ENCODE measurements at regions not wholly inside any gene's neighbourhood (a gene's known extent, or its start where the extent isn't known, plus 50 kb on each side); places are given as distances from the start of the nearest gene placed in this dataset.

DNA sequence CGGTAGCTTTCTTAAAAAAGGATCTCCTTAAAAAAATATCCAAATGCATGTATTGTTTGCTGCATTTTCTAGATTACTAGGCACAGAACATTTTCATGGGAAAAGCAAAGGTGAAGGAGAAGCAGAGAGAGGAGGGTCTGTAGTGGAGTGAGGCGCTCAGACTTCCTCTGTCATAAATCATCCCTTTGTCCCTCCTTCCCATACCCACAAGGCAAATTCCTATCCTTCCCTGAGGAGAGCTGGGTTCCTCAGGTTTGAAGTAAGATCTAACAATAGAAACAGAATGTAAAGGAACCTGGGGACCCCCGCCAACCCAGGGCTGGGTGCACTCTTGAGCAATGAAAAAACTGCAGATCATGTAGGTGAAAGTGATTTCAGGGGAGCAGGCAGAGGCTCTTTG is 149.2 kb upstream of the ANKH start (continued):
- TF ChIP-seq BCL3 (IDR thresholded peaks at IDR 0.05; ENCODE audit: borderline replicate concordance, insufficient read depth, low read depth, low read length, poor library complexity, severe bottlenecking) = no peak
- TF ChIP-seq, protein P1, sequence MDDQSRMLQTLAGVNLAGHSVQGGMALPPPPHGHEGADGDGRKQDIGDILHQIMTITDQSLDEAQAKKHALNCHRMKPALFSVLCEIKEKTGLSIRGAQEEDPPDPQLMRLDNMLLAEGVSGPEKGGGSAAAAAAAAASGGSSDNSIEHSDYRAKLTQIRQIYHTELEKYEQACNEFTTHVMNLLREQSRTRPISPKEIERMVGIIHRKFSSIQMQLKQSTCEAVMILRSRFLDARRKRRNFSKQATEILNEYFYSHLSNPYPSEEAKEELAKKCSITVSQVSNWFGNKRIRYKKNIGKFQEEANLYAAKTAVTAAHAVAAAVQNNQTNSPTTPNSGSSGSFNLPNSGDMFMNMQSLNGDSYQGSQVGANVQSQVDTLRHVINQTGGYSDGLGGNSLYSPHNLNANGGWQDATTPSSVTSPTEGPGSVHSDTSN (IDR thresholded peaks at IDR 0.05; ENCODE audit: insufficient replicate concordance, low read depth, low read length) = no peak

DNA sequence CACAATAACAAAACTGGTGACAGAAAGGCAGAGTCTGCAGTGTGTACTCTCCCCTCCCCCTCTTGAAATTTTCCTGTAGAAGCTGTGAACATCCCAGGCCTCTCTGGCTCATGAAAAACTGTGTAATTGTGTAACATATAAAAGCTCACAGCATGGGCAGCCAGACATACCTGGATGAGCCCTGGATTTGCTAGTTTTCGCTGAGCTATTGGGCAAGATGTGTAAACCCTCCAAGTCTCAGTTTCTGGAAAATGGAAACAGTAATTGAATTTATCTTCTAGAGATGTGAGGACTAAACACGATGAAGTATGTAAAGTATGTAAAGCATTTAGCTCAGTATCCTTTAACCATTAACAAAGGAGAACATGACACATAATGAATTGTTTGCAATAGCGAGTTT is 143.2 kb upstream of the ANKH start:
- ChIA-PET POLR2A (interaction anchor here (0.6 kb wide), 1 partner anchor 397 kb away, joined by 5 read pairs; no protein-coding TSS in a partner anchor), SMC1A (ENCODE audit: uncharacterized antibody, unreplicated experiment) (interaction anchor here (0.5 to 1.6 kb wide), 7 partner anchors 68 to 439 kb away, joined by 3 to 6 read pairs (median 3); no protein-coding TSS in a partner anchor), RAD21 (ENCODE audit: unreplicated experiment) (interaction anchor here (1.1 to 1.6 kb wide), 3 partner anchors 283 to 359 kb away, joined by 3 to 5 read pairs (median 4); no protein-coding TSS in a partner anchor), CTCF (interaction anchor here (0.7 to 3.3 kb wide), 8 partner anchors 9 to 615 kb away, joined by 3 to 14 read pairs (median 4); no protein-coding TSS in a partner anchor)
- FAIRE-seq (no peak), ATAC-seq (no peak), DNase-seq (ENCODE audit: low read depth, low spot score) (no peak)
- Histone ChIP-seq H4K20me1 (ENCODE audit: control insufficient read depth, insufficient read depth) (no peaks in the 10 kb centered on the region), H3K4me1 (ENCODE audit: control insufficient read depth, insufficient read depth, low read length) (no peaks in the 10 kb centered on the region), H3K36me3 (ENCODE audit: control insufficient read depth in 2 of 2, insufficient read depth in 2 of 2, low read length in 1 of 2) (no peaks in the 10 kb centered on the region), H3K79me2 (ENCODE audit: control insufficient read depth, insufficient read depth, low read length) (no peaks in the 10 kb centered on the region), H3K4me3 (no peak overlapping the region), H3K27me3 (replicated peaks in 1 of 2; ENCODE audit: control insufficient read depth in 2 of 2, insufficient read depth in 2 of 2, low read length in 1 of 2) (no peaks in the 10 kb centered on the region), H3K27ac (ENCODE audit: control insufficient read depth, insufficient read depth) (no peak overlapping the region), H3K9ac (ENCODE audit: control insufficient read depth, insufficient read depth, low read length) (no peak overlapping the region), H2AFZ (ENCODE audit: control insufficient read depth, low read depth, low read length) (no peak overlapping the region), H3K9me3 (replicated peaks; ENCODE audit: control insufficient read depth, insufficient read depth, low read length) (no peaks in the 10 kb centered on the region), H3K4me2 (ENCODE audit: control insufficient read depth, insufficient read depth) (no peak overlapping the region)
- WGBS (ENCODE audit: insufficient coverage, insufficient replicate concordance, low lambda C conversion rate, missing lambda C conversion rate) = 0% methylated on average over 3 of the region's 3 CpGs
- in situ Hi-C loops (cut with MboI) (loop anchor here (25.0 kb wide), 1 partner anchor 653 kb away; no protein-coding TSS in a partner anchor), intact Hi-C loops (cut with micrococcal nuclease; ENCODE audit: unreplicated experiment) (loop anchor here (2.0 kb wide), 1 partner anchor 288 kb away; no protein-coding TSS in a partner anchor)
- BruUV-seq (replicated peaks) = no TSS peak
- TF ChIP-seq SMAD1 (IDR thresholded peaks at IDR 0.05; ENCODE audit: low read depth, partially characterized antibody) (no peak), SMC3 (IDR thresholded peaks at IDR 0.05; ENCODE audit: borderline replicate concordance, low read length) (no peak), SUPT20H (IDR thresholded peaks at IDR 0.05; ENCODE audit: borderline replicate concordance, control insufficient read depth, low read depth, low read length) (no peak), ZBED1 (IDR thresholded peaks at IDR 0.05; ENCODE audit: borderline replicate concordance) (no peak), NFYA (IDR thresholded peaks at IDR 0.05; ENCODE audit: borderline replicate concordance, low read depth, low read length) (no peak), PAX8 (IDR thresholded peaks at IDR 0.05) (no peak), NKRF (conservative IDR thresholded peaks at IDR 0.05) (no peak), HDAC6 (IDR thresholded peaks at IDR 0.05; ENCODE audit: unreplicated experiment) (no peak), GABPA (IDR thresholded peaks at IDR 0.05; ENCODE audit: low read depth) (no peak), ZSCAN29 (IDR thresholded peaks at IDR 0.05) (no peak), POLR2A (IDR thresholded peaks at IDR 0.05; ENCODE audit: low read depth, low read length) (no peak)
- TF ChIP-seq, protein P2, sequence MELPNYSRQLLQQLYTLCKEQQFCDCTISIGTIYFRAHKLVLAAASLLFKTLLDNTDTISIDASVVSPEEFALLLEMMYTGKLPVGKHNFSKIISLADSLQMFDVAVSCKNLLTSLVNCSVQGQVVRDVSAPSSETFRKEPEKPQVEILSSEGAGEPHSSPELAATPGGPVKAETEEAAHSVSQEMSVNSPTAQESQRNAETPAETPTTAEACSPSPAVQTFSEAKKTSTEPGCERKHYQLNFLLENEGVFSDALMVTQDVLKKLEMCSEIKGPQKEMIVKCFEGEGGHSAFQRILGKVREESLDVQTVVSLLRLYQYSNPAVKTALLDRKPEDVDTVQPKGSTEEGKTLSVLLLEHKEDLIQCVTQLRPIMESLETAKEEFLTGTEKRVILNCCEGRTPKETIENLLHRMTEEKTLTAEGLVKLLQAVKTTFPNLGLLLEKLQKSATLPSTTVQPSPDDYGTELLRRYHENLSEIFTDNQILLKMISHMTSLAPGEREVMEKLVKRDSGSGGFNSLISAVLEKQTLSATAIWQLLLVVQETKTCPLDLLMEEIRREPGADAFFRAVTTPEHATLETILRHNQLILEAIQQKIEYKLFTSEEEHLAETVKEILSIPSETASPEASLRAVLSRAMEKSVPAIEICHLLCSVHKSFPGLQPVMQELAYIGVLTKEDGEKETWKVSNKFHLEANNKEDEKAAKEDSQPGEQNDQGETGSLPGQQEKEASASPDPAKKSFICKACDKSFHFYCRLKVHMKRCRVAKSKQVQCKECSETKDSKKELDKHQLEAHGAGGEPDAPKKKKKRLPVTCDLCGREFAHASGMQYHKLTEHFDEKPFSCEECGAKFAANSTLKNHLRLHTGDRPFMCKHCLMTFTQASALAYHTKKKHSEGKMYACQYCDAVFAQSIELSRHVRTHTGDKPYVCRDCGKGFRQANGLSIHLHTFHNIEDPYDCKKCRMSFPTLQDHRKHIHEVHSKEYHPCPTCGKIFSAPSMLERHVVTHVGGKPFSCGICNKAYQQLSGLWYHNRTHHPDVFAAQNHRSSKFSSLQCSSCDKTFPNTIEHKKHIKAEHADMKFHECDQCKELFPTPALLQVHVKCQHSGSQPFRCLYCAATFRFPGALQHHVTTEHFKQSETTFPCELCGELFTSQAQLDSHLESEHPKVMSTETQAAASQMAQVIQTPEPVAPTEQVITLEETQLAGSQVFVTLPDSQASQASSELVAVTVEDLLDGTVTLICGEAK (IDR thresholded peaks at IDR 0.05; ENCODE audit: borderline replicate concordance) = no peak
